DMS 273 (cell line): ENCODE measurements at regions not wholly inside any gene's neighbourhood (a gene's known extent, or its start where the extent isn't known, plus 50 kb on each side); places are given as distances from the start of the nearest gene placed in this dataset.

Experiments used
- DNase-seq: peaks from one replicate; lab custom pipeline; 2025; ENCODE audit not compliant: unreplicated experiment; lab: John Stamatoyannopoulos, UW

GRCh38 chr1:9419369-9420041, 119.8 kb upstream of the SLC25A33 start:
- DNase-seq, result peak; percentile 22

GRCh38 chr1:9420835-9421532, 118.3 kb upstream of the SLC25A33 start:
- no peak for DNase-seq

- no peak for DNase-seq
Observed at GRCh38 chr1:9421533-9421873, 117.8 kb upstream of the SLC25A33 start.

- DNase-seq, result peak; percentile 78
Observed at GRCh38 chr1:9422321-9422720, 116.9 kb upstream of the SLC25A33 start.

- peak; percentile 99 for DNase-seq
Observed at GRCh38 chr1:9422911-9423505, 116.3 kb upstream of the SLC25A33 start.

- no peak for DNase-seq
Observed at GRCh38 chr1:9424261-9424660, 115.0 kb upstream of the SLC25A33 start.

GRCh38 chr1:9425859-9426258, 113.4 kb upstream of the SLC25A33 start:
- DNase-seq, result no peak

GRCh38 chr1:9426291-9426711, 113.0 kb upstream of the SLC25A33 start:
- peak; percentile 54 for DNase-seq

- DNase-seq, result no peak
Observed at GRCh38 chr1:9427388-9427787, 111.9 kb upstream of the SLC25A33 start.

- DNase-seq, result peak; percentile 100
Observed at GRCh38 chr1:9428601-9429341, 110.5 kb upstream of the SLC25A33 start.

GRCh38 chr1:9429342-9429711, 109.9 kb upstream of the SLC25A33 start:
- DNase-seq, result no peak

- DNase-seq, result no peak
Observed at GRCh38 chr1:9434247-9435152, 104.8 kb upstream of the SLC25A33 start.

GRCh38 chr1:9435153-9435636, 104.1 kb upstream of the SLC25A33 start:
- no peak for DNase-seq

GRCh38 chr1:9435854-9436640, 103.2 kb upstream of the SLC25A33 start:
- DNase-seq, result no peak

- no peak for DNase-seq
Observed at GRCh38 chr1:9437961-9438430, 101.3 kb upstream of the SLC25A33 start.

GRCh38 chr1:9438431-9439073, 100.7 kb upstream of the SLC25A33 start:
- DNase-seq, result peak; percentile 51

- DNase-seq, result no peak
Observed at GRCh38 chr1:9439074-9439761, 100.0 kb upstream of the SLC25A33 start.

GRCh38 chr1:9440261-9440660, 99.0 kb upstream of the SLC25A33 start:
- DNase-seq, result no peak
